Endodermal cell (in vitro differentiated cells): ENCODE measurements at regions not wholly inside any gene's neighbourhood (a gene's known extent, or its start where the extent isn't known, plus 50 kb on each side); places are given as distances from the start of the nearest gene placed in this dataset.

Experiments
- DNase-seq: peaks from one replicate; pipeline ENCODE4 v3.0.0-alpha.2; 2017
- H3K27ac ChIP-seq: 2 replicates; pipeline ENCODE4 v1.5.1; 2013; ENCODE audit warnings: mild to moderate bottlenecking, low read depth, low read length, moderate library complexity
- H3K27me3 ChIP-seq: 2 replicates; pipeline ENCODE4 v1.6.1; 2013; ENCODE audit warnings: mild to moderate bottlenecking, low read length, moderate library complexity; ENCODE audit not compliant: insufficient read depth, control insufficient read depth, poor library complexity, severe bottlenecking
- H3K36me3 ChIP-seq: 2 replicates; pipeline ENCODE4 v1.7.0; 2013; ENCODE audit warnings: mild to moderate bottlenecking, low read length, moderate library complexity; ENCODE audit not compliant: control insufficient read depth, insufficient read depth
- H3K4me1 ChIP-seq: one replicate; pipeline ENCODE4 v1.7.0; 2013; ENCODE audit warnings: low read length; ENCODE audit not compliant: control insufficient read depth, insufficient read depth
- H3K4me3 ChIP-seq: 2 replicates; pipeline ENCODE4 v1.5.1; 2013; ENCODE audit warnings: mild to moderate bottlenecking, low read length, moderate library complexity
- H3K9ac ChIP-seq: 2 replicates; pipeline ENCODE4 v1.6.1; 2013; ENCODE audit warnings: mild to moderate bottlenecking, low read length, moderate library complexity; ENCODE audit not compliant: poor library complexity, severe bottlenecking; ENCODE audit errors: extremely low read depth
- H3K9me3 ChIP-seq: 2 replicates; pipeline ENCODE4 v1.6.1; 2013; ENCODE audit warnings: mild to moderate bottlenecking, low read length, moderate library complexity; ENCODE audit not compliant: control insufficient read depth
- H3K27ac Mint-ChIP-seq: 2 replicates; pipeline ENCODE4 v1.8.0; 2020; ENCODE audit warnings: mixed read lengths
- H3K27me3 Mint-ChIP-seq: 2 replicates; pipeline ENCODE4 v1.8.0; 2021; ENCODE audit warnings: mild to moderate bottlenecking, mixed read lengths; ENCODE audit not compliant: insufficient read depth
- H3K36me3 Mint-ChIP-seq: 2 replicates; pipeline ENCODE4 v1.8.0; 2020; ENCODE audit warnings: low read depth, mixed read lengths
- H3K4me1 Mint-ChIP-seq: 2 replicates; pipeline ENCODE4 v1.8.0; 2020; ENCODE audit warnings: mixed read lengths
- H3K4me3 Mint-ChIP-seq: 2 replicates; pipeline ENCODE4 v1.8.0; 2020; ENCODE audit warnings: mild to moderate bottlenecking, moderate library complexity, mixed read lengths
- H3K9me3 Mint-ChIP-seq: 2 replicates; pipeline ENCODE4 v1.8.0; 2020; ENCODE audit warnings: mild to moderate bottlenecking, mixed read lengths
- WGBS, 2 experiments: methylation state at CpG; one replicate each; pipeline versions ENCODE4 v1.1.5 to v1.1.7; 2013; ENCODE audit warnings: missing lambda C conversion rate in 2 of 2, mixed read lengths in 1 of 2; ENCODE audit not compliant: insufficient coverage in 1 of 2, insufficient read length in 1 of 2; 5-methylcytosine and 5-hydroxymethylcytosine counted together
- TF ChIP-seq, protein P1 (sequence below): fragments of 200-600 bp; sonication (generic); conservative IDR thresholded peaks from 2 replicates; pipeline ENCODE4 v1.5.0; 2021; ENCODE audit warnings: antibody characterized with exemption, mild to moderate bottlenecking

DNA sequence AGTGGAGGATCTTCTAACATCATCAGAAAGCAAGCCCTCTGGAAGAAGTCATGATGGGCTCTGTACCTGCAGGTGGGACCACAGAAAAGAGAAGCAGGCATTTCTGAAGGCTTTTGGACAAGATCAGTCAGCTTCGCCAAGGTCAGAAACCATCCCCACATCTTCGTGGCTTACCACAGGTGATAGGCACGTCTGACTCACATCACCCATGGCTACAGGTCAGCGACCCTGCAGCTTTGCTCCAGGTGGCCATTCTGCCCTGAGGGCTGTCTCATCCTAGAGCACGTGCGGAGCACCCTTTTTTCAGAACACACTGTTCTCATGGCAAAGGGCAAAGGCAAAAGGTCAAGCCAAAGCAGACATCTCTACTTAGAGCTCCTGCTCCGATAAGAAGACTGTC lies 518.9 kb upstream of the ADARB2 start:
- no peaks in the 10 kb centered on the region for H3K27me3 ChIP-seq
- Mint-ChIP-seq H3K36me3 (no peaks in the 10 kb centered on the region), H3K4me3 (no peak overlapping the region), H3K4me1 (no peaks in the 10 kb centered on the region), H3K9me3 (peaks cover 5% of the 10 kb centered on the region), H3K27ac (no peak overlapping the region), H3K27me3 (no peaks in the 10 kb centered on the region)
- H3K4me1 ChIP-seq, result no peaks in the 10 kb centered on the region
- H3K4me3 ChIP-seq, result no peak overlapping the region
- TF ChIP-seq, protein P1, sequence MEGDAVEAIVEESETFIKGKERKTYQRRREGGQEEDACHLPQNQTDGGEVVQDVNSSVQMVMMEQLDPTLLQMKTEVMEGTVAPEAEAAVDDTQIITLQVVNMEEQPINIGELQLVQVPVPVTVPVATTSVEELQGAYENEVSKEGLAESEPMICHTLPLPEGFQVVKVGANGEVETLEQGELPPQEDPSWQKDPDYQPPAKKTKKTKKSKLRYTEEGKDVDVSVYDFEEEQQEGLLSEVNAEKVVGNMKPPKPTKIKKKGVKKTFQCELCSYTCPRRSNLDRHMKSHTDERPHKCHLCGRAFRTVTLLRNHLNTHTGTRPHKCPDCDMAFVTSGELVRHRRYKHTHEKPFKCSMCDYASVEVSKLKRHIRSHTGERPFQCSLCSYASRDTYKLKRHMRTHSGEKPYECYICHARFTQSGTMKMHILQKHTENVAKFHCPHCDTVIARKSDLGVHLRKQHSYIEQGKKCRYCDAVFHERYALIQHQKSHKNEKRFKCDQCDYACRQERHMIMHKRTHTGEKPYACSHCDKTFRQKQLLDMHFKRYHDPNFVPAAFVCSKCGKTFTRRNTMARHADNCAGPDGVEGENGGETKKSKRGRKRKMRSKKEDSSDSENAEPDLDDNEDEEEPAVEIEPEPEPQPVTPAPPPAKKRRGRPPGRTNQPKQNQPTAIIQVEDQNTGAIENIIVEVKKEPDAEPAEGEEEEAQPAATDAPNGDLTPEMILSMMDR, result no peak
- H3K36me3 ChIP-seq, result no peaks in the 10 kb centered on the region
- DNase-seq, result no peak
- H3K9ac ChIP-seq, result no peak overlapping the region
- H3K9me3 ChIP-seq, result peaks cover 8% of the 10 kb centered on the region
- WGBS, 2 experiments, result 92 to 98% methylated on average over 6 to 7 of the region's 7 CpGs
- no peak overlapping the region for H3K27ac ChIP-seq

- TF ChIP-seq, protein P1, result no peak
- H3K36me3 ChIP-seq, result no peaks in the 10 kb centered on the region
- no peak overlapping the region for H3K27ac Mint-ChIP-seq
- H3K27me3 ChIP-seq, result no peaks in the 10 kb centered on the region
- WGBS, 2 experiments, result 80 to 92% methylated on average over 6 of the region's 6 CpGs
- no peak overlapping the region for H3K9ac ChIP-seq
- H3K4me1 Mint-ChIP-seq, result no peaks in the 10 kb centered on the region
- H3K27ac ChIP-seq, result no peak overlapping the region
- no peaks in the 10 kb centered on the region for H3K27me3 Mint-ChIP-seq
- H3K36me3 Mint-ChIP-seq, result no peaks in the 10 kb centered on the region
- no peak overlapping the region for H3K4me3 ChIP-seq
- no peak for DNase-seq
- no peak overlapping the region for H3K4me3 Mint-ChIP-seq
- no peaks in the 10 kb centered on the region for H3K4me1 ChIP-seq
- no peaks in the 10 kb centered on the region for H3K9me3 Mint-ChIP-seq
- no peaks in the 10 kb centered on the region for H3K9me3 ChIP-seq
Observed at GRCh38 chr10:2252096-2252495, 514.8 kb upstream of the ADARB2 start.

GRCh38 chr10:2251631-2252030 lies 514.3 kb upstream of the ADARB2 start:
- H3K9me3 Mint-ChIP-seq, result no peaks in the 10 kb centered on the region

More at GRCh38 chr10:2251631-2252030, 514.3 kb upstream of the ADARB2 start:
- H3K4me1 ChIP-seq, result no peaks in the 10 kb centered on the region
- no peak overlapping the region for H3K27ac ChIP-seq
- Mint-ChIP-seq H3K4me3 (no peak overlapping the region), H3K27ac (no peak overlapping the region), H3K27me3 (no peaks in the 10 kb centered on the region), H3K36me3 (no peaks in the 10 kb centered on the region), H3K4me1 (no peaks in the 10 kb centered on the region)
- no peak overlapping the region for H3K4me3 ChIP-seq
- WGBS, 2 experiments, result 89% methylated on average over 7 to 8 of the region's 8 CpGs
- no peak for DNase-seq
- no peaks in the 10 kb centered on the region for H3K27me3 ChIP-seq
- no peaks in the 10 kb centered on the region for H3K36me3 ChIP-seq
- H3K9me3 ChIP-seq, result no peaks in the 10 kb centered on the region
- H3K9ac ChIP-seq, result no peak overlapping the region
- TF ChIP-seq, protein P1, result no peak
